ENCODE measurements at regions not wholly inside any gene's neighbourhood (a gene's known extent, or its start where the extent isn't known, plus 50 kb on each side); places are given as distances from the start of the nearest gene placed in this dataset.

GRCh38 chr22:48180631-48181030 is 1418.2 kb downstream of the TBC1D22A start:
- DNase-seq (no peak), ATAC-seq (ENCODE audit: low read depth) (no peak)
- Histone ChIP-seq H4K5ac (ENCODE audit: low read depth, low read length) (no peak overlapping the region), H3K14ac (replicated peaks; ENCODE audit: low read depth, low read length) (no peak overlapping the region), H3K4me3 (ENCODE audit: insufficient read depth, low read depth, low read length) (no peak overlapping the region), H4K8ac (ENCODE audit: low read depth in 2 of 2, low read length in 2 of 2) (no peak overlapping the region), H3K56ac (ENCODE audit: extremely low read depth, insufficient read depth, low read length) (no peak overlapping the region), H3K27ac (ENCODE audit: insufficient read depth, low read length) (no peak overlapping the region), H3K27me3 (ENCODE audit: control insufficient read depth, insufficient read depth, low read length) (no peaks in the 10 kb centered on the region), H3K23ac (ENCODE audit: low read depth, low read length) (no peak overlapping the region), H3K9me1 (ENCODE audit: insufficient read depth, low read length) (no peaks in the 10 kb centered on the region), H3K4ac (ENCODE audit: low read depth, low read length) (no peak overlapping the region), H2BK15ac (ENCODE audit: low read depth, low read length) (no peak overlapping the region), H3K4me1 (ENCODE audit: control insufficient read depth, insufficient read depth, low read length) (no peaks in the 10 kb centered on the region), H3K79me1 (ENCODE audit: low read depth in 1 of 2, low read length in 2 of 2) (no peaks in the 10 kb centered on the region), H2BK120ac (ENCODE audit: low read depth, low read length) (no peak overlapping the region), H3K36me3 (ENCODE audit: control insufficient read depth, insufficient read depth, low read length) (no peaks in the 10 kb centered on the region), H2AK5ac (ENCODE audit: low read depth, low read length) (no peak overlapping the region), H3K9me3 (ENCODE audit: control insufficient read depth, insufficient read depth, low read length) (peaks cover 68% of the 10 kb centered on the region), H3K9ac (ENCODE audit: low read depth, low read length) (no peak overlapping the region), H2BK20ac (ENCODE audit: low read depth, low read length) (no peak overlapping the region), H2AK9ac (replicated peaks; ENCODE audit: low read depth, low read length, poor library complexity) (no peak overlapping the region), H3K18ac (ENCODE audit: low read depth, low read length) (no peak overlapping the region), H4K20me1 (ENCODE audit: insufficient read depth, low read length) (no peaks in the 10 kb centered on the region), H2AFZ (replicated peaks; ENCODE audit: low read length, poor library complexity) (no peak overlapping the region), H4K91ac (ENCODE audit: insufficient read depth, low read depth, low read length) (no peak overlapping the region), H3K4me2 (ENCODE audit: low read depth, low read length) (no peak overlapping the region), H2BK5ac (ENCODE audit: low read depth, low read length, poor library complexity, severe bottlenecking) (no peak overlapping the region)
- in situ Hi-C loops (cut with MboI; ENCODE audit: low sequenced_read_pairs): no loop called here
- dilution Hi-C loops (cut with HindIII; ENCODE audit: low sequenced_read_pairs, unreplicated experiment): no loop called here
- ChIA-PET POLR2A (ENCODE audit: unreplicated experiment) (no interaction called here), CTCF (no interaction called here)
- no peak for TF ChIP-seq MAZ (IDR thresholded peaks at IDR 0.05; ENCODE audit: borderline replicate concordance, low read depth, low read length)
- TF ChIP-seq MAFK (IDR thresholded peaks at IDR 0.05; ENCODE audit: low read depth, low read length): no peak
- no peak for TF ChIP-seq ELK1 (IDR thresholded peaks at IDR 0.05; ENCODE audit: borderline replicate concordance, low read depth, low read length)
- no peak for TF ChIP-seq POLR2A (IDR thresholded peaks at IDR 0.05; ENCODE audit: low read depth, low read length)
- no peak for TF ChIP-seq USF2 (IDR thresholded peaks at IDR 0.05; ENCODE audit: low read depth, low read length)
- TF ChIP-seq RCOR1 (IDR thresholded peaks at IDR 0.05; ENCODE audit: insufficient replicate concordance, low read length): no peak
- TF ChIP-seq SMC3 (IDR thresholded peaks at IDR 0.05; ENCODE audit: low read depth, low read length): no peak
- no peak for TF ChIP-seq FOS (IDR thresholded peaks at IDR 0.05; ENCODE audit: low read depth, low read length)
- no peak for TF ChIP-seq MXI1 (IDR thresholded peaks at IDR 0.05; ENCODE audit: borderline replicate concordance, low read depth, low read length)
- TF ChIP-seq NFE2L2 (IDR thresholded peaks at IDR 0.05; ENCODE audit: low read depth, low read length): no peak
- no peak for TF ChIP-seq RAD21 (IDR thresholded peaks at IDR 0.05; ENCODE audit: low read length)
- no peak for TF ChIP-seq CTCF (conservative IDR thresholded peaks at IDR 0.05; ENCODE audit: low read depth, low read length)
- TF ChIP-seq BHLHE40 (IDR thresholded peaks at IDR 0.05; ENCODE audit: low read depth, low read length): no peak
- WGBS, 2 experiments (ENCODE audit: extremely low coverage in 2 of 2, insufficient read length in 1 of 2): no CpG with 5 or more reads among the region's 4 CpGs
- BruUV-seq (replicated peaks): no TSS peak
- intact Hi-C loops (cut with micrococcal nuclease): no loop called here

Measured in IMR-90 (cell line).